ENCODE measurements at regions not wholly inside any gene's neighbourhood (a gene's known extent, or its start where the extent isn't known, plus 50 kb on each side); places are given as distances from the start of the nearest gene placed in this dataset.
"Not testable (repeated sequence)": the region's sequence is repeated elsewhere in the genome, so short reads cannot be mapped to it uniquely, and the experiment has no call there.

- 27% methylated on average over 21 of the region's 21 CpGs for WGBS (ENCODE audit: insufficient coverage, insufficient replicate concordance, low lambda C conversion rate, missing lambda C conversion rate)
- intact Hi-C loops (cut with micrococcal nuclease; ENCODE audit: unreplicated experiment), result no loop called here
These were observed 99.2 kb downstream of the SHOX start for GRCh38 chrX:729583-730409.

GRCh38 chrX:729101-729500 lies 98.5 kb downstream of the SHOX start:
- CTCF ChIA-PET; FAIRE-seq; BruUV-seq (replicated peaks); H3K27ac ChIP-seq (ENCODE audit: control insufficient read depth, insufficient read depth); H3K27me3 ChIP-seq (replicated peaks in 1 of 2; ENCODE audit: control insufficient read depth in 2 of 2, insufficient read depth in 2 of 2, low read length in 1 of 2); DNase-seq (ENCODE audit: low read depth, low spot score); H3K79me2 ChIP-seq (ENCODE audit: control insufficient read depth, insufficient read depth, low read length); POLR2A ChIA-PET; in situ Hi-C loops (cut with MboI); SMC1A ChIA-PET (ENCODE audit: uncharacterized antibody, unreplicated experiment); ATAC-seq; H3K4me1 ChIP-seq (ENCODE audit: control insufficient read depth, insufficient read depth, low read length); H3K9ac ChIP-seq (ENCODE audit: control insufficient read depth, insufficient read depth, low read length); H4K20me1 ChIP-seq (ENCODE audit: control insufficient read depth, insufficient read depth); intact Hi-C loops (cut with micrococcal nuclease; ENCODE audit: unreplicated experiment); H3K4me2 ChIP-seq (ENCODE audit: control insufficient read depth, insufficient read depth); H3K36me3 ChIP-seq (ENCODE audit: control insufficient read depth in 2 of 2, insufficient read depth in 2 of 2, low read length in 1 of 2); RAD21 ChIA-PET (ENCODE audit: unreplicated experiment); H3K9me3 ChIP-seq (replicated peaks; ENCODE audit: control insufficient read depth, insufficient read depth, low read length); H2AFZ ChIP-seq (ENCODE audit: control insufficient read depth, low read depth, low read length); H3K4me3 ChIP-seq: not testable (repeated sequence)
- WGBS (ENCODE audit: insufficient coverage, insufficient replicate concordance, low lambda C conversion rate, missing lambda C conversion rate), result 60% methylated on average over 2 of the region's 14 CpGs

More at GRCh38 chrX:729583-730409, 99.2 kb downstream of the SHOX start:
- ChIA-PET CTCF (no interaction called here), RAD21 (ENCODE audit: unreplicated experiment) (no interaction called here), SMC1A (ENCODE audit: uncharacterized antibody, unreplicated experiment) (no interaction called here), POLR2A (no interaction called here)
- in situ Hi-C loops (cut with MboI), result no loop called here
- no peaks in the 10 kb centered on the region; the same call in 2 of the 3 replicates for H3K9me3 ChIP-seq (replicated peaks; ENCODE audit: control insufficient read depth, insufficient read depth, low read length)
- no peaks in the 10 kb centered on the region for H4K20me1 ChIP-seq (ENCODE audit: control insufficient read depth, insufficient read depth)
- no peak overlapping the region for H2AFZ ChIP-seq (ENCODE audit: control insufficient read depth, low read depth, low read length)
- no TSS peak for BruUV-seq (replicated peaks)
- H3K9ac ChIP-seq (ENCODE audit: control insufficient read depth, insufficient read depth, low read length), result no peak overlapping the region
- H3K79me2 ChIP-seq (ENCODE audit: control insufficient read depth, insufficient read depth, low read length), result no peaks in the 10 kb centered on the region
- H3K4me3 ChIP-seq, result no peak overlapping the region
- H3K36me3 ChIP-seq (ENCODE audit: control insufficient read depth in 2 of 2, insufficient read depth in 2 of 2, low read length in 1 of 2), result no peaks in the 10 kb centered on the region
- DNase-seq (ENCODE audit: low read depth, low spot score) (no peak), FAIRE-seq (no peak), ATAC-seq (no peak)
- no peaks in the 10 kb centered on the region for H3K4me1 ChIP-seq (ENCODE audit: control insufficient read depth, insufficient read depth, low read length)
- no peak overlapping the region for H3K27ac ChIP-seq (ENCODE audit: control insufficient read depth, insufficient read depth)
- H3K27me3 ChIP-seq (replicated peaks in 1 of 2; ENCODE audit: control insufficient read depth in 2 of 2, insufficient read depth in 2 of 2, low read length in 1 of 2), result no peaks in the 10 kb centered on the region
- H3K4me2 ChIP-seq (ENCODE audit: control insufficient read depth, insufficient read depth), result no peak overlapping the region
- TF ChIP-seq E4F1 (IDR thresholded peaks at IDR 0.05; ENCODE audit: borderline replicate concordance, partially characterized antibody) (no peak), NR2C2 (IDR thresholded peaks at IDR 0.05; ENCODE audit: borderline replicate concordance, control insufficient read depth, insufficient read length, low read depth) (no peak), POU2F2 (IDR thresholded peaks at IDR 0.05; ENCODE audit: borderline replicate concordance, low read depth, low read length) (no peak), SMC3 (IDR thresholded peaks at IDR 0.05; ENCODE audit: borderline replicate concordance, low read length) (no peak), TAF1 (IDR thresholded peaks at IDR 0.05; ENCODE audit: borderline replicate concordance, low read depth, low read length) (no peak), HCFC1 (IDR thresholded peaks at IDR 0.05; ENCODE audit: low read length) (no peak)

GRCh38 chrX:728639-729038 lies 98.0 kb downstream of the SHOX start:
- RAD21 ChIA-PET (ENCODE audit: unreplicated experiment); H3K27ac ChIP-seq (ENCODE audit: control insufficient read depth, insufficient read depth); H3K9me3 ChIP-seq (replicated peaks; ENCODE audit: control insufficient read depth, insufficient read depth, low read length); CTCF ChIA-PET; H4K20me1 ChIP-seq (ENCODE audit: control insufficient read depth, insufficient read depth); H3K9ac ChIP-seq (ENCODE audit: control insufficient read depth, insufficient read depth, low read length); H3K27me3 ChIP-seq (replicated peaks in 1 of 2; ENCODE audit: control insufficient read depth in 2 of 2, insufficient read depth in 2 of 2, low read length in 1 of 2); H3K4me1 ChIP-seq (ENCODE audit: control insufficient read depth, insufficient read depth, low read length); intact Hi-C loops (cut with micrococcal nuclease; ENCODE audit: unreplicated experiment); H3K36me3 ChIP-seq (ENCODE audit: control insufficient read depth in 2 of 2, insufficient read depth in 2 of 2, low read length in 1 of 2); SMC1A ChIA-PET (ENCODE audit: uncharacterized antibody, unreplicated experiment); DNase-seq (ENCODE audit: low read depth, low spot score); ATAC-seq; FAIRE-seq; BruUV-seq (replicated peaks); H3K79me2 ChIP-seq (ENCODE audit: control insufficient read depth, insufficient read depth, low read length); H2AFZ ChIP-seq (ENCODE audit: control insufficient read depth, low read depth, low read length); POLR2A ChIA-PET; H3K4me3 ChIP-seq; in situ Hi-C loops (cut with MboI); H3K4me2 ChIP-seq (ENCODE audit: control insufficient read depth, insufficient read depth): not testable (repeated sequence)
- 43% methylated on average over 11 of the region's 11 CpGs for WGBS (ENCODE audit: insufficient coverage, insufficient replicate concordance, low lambda C conversion rate, missing lambda C conversion rate)
